HG03103 (cell line): ENCODE measurements at regions not wholly inside any gene's neighbourhood (a gene's known extent, or its start where the extent isn't known, plus 50 kb on each side); places are given as distances from the start of the nearest gene placed in this dataset.

Experiments
- ATAC-seq: cut with Tn5 transposase; IDR thresholded peaks from one replicate; pipeline ENCODE4 v1.9.1; 2021; ENCODE audit warnings: low read depth; ENCODE audit not compliant: unreplicated experiment

DNA sequence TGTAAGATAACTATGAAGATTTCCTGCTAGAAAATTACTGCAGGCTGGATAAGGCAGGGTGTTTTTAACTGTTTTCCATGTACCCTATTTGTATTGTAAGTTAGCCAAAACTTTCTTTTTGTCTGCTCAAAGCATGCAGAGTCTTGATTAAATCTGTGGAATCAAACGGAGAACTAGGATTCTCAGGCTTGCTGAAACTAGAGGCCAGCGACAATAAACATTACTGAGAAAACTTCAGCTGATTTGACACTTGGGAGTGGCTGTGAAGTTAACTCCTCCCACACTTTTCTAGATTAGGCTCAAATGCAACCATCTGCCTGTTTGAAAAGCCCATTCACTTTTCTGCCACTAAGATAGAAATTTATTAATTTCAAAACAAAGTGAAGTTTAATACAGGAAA lies 153.2 kb upstream of the FRMD4B start:
- no peak for ATAC-seq

DNA sequence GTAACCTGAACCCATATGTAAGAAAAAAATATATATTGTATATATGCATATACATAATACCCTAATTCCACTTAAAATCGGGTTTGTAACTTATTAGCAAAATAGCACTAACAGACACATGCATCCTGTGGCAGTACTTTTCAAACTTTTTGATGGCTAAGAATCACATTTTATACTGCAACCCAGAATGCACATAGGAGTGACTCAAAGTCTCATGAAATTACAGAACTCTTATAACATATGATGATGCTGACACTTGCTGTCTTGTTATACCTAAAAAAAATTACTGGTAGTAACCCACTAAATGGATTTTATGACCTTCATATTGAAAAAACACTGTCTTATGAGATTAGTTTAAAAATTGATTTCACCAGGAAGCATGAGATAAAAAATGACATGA lies 152.4 kb upstream of the FRMD4B start:
- no peak for ATAC-seq

DNA sequence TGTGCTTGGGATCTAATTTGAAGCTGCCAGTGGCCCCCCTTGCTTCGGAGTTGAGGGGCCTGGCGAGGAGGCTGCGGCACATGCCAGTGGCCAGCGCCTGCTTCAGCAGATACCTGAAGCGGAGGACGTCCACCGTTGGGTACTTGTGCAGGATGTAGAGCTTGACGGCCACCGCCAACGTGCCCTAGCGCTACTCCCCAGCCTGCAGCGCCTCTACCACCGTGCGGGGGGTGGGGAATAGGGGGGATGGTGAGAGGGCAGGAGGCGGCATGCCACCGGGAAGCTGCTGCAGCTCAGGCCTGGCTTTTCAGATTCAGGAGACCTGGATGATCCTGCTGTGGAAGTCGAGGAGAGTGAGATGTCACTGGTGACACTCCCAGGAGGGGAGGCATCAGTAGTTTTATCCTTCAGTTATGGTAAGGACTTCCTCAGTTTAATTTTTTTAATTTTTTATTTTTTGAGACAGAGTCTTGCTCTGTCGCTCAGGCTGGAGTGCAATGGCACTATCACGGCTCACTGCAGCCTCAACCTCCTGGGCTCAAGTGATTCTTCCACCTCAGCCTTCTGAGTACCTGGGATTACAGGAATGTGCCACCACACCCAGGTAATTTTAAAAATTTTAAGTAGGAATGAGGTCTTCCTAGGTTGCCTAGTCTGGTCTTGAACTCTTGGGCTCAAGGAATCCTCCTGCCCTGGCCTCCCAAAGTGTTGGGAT lies 150.6 kb upstream of the FRMD4B start:
- ATAC-seq: no peak

DNA sequence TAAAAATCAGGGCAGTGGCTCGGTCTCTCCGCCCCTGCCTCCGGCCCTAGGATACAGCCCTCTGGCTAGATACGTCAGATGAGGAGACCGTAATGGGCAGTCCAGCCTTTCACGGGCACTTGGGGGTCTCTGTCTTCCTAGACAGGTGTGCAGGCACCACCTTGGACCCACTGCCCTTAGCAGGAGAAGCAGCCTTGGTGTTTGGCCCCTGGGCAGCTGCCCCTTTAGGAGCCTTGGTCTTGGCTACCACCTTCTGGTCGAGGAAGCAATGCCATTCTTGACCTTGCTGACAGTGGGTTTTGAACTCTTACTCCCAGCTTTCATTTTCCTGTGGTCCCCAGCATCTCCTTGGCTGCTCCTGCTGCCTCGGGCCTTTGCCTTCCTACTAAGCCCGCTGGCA lies 149.7 kb upstream of the FRMD4B start:
- ATAC-seq: no peak

DNA sequence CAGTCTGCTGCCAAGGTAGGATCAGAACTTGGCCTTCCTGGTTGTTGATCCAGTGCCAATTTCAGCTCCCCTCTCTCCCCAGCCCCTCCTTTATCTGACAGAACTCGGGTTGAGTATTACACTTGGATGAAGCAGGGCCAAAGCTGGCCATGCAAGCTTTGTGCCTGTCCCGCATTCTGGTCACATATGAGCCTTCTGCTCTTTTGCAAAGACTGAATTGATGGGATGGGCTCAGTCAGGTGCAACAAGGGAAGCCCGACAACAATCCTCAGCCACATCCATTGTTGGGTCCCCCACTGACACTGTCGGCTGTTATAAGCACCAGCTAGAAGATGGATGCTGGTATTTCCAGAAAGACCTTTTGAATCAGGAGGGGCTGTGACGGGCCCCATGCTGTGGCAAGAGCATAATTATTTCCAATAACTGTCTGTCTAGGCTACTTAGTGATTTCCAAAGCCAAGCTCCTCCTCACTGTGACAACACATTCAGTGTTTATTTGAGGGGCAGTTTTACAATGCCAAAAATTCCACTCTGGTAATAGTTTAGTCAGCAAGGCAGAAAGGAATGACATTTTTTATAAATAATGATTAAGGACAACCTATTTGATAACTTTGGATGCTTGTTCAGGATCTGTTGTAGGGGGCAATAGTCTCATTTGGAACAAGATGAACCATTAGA lies 146.8 kb upstream of the FRMD4B start:
- no peak for ATAC-seq

DNA sequence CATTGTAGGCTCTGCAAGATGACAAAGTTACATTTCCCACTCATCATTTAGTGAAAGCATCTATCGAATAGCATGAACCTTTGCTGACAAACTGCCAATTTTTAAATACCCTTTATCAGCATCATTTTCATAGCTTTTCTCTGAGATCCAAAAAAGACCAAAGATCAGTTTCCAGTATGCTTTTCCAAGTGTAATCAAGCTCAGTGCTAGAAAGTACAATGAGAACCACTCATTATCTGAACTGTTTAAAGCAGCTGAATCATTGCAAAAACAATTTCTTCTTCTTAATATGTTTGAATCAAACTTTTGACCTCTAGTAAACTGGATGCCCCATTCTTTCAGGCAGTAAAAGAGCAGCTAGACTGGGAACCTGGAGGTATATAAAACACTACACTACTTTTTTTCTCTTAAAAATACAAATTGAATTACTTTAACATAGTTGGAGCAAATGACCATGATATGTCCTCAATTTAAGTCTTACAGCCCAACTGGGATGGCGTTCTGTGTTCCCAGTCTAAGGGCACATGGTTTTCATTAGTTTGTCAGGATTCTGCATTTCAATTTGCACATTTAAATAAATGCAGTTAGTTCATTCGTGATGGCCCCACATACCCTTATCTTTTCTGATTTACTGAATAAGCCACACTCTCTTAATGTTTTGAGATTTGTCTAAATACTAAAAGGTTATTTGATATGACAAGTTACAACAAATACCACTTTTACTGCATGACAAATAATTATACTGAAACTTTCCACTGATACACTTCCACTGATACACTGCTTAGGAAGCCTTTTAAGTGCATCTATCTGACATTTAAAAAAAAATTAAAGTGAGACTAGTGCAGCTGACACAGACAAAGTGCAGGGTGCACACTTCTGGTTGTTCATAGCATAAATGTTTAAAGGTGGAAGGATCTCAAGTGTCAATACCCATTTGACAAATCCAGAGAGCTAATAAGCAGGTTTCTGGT lies 146.0 kb upstream of the FRMD4B start:
- no peak for ATAC-seq

DNA sequence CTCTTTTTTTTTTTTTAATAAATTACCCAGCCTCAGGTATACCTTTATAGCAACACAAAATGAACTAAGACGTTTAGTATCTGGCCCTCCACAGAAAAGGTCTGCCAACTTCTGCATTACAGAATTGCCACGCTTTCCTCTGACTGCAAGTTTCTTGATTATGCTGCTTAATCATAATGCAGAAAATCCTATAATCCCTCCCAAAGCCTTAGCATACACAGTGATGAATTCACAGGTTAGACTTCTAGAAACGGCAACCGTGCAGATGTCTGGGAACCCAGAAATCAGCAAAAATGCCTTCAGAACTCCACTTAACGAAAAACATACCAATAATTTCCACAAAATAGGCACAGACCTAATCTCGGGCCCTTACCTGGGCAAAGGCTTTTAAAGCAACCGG lies 144.7 kb upstream of the FRMD4B start:
- no peak for ATAC-seq

DNA sequence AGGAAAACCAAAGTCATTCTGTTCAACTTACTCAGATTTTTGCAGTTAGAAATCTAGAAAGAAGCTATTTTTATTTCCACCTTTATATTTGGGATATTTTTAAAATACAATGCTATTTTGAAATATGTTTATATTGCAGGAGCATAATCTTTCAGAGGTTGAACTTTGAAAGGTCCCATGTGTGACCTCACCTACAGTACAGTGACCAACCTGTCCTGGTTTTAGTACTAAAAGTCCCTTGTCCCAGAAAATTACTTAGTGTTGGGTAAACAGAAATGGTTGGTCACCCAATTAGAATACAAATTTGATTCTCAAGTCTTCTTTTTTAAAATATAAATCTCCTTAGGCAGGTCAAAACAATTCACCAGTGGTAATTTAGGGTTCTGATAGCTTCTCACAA lies 141.6 kb upstream of the FRMD4B start:
- ATAC-seq: no peak

DNA sequence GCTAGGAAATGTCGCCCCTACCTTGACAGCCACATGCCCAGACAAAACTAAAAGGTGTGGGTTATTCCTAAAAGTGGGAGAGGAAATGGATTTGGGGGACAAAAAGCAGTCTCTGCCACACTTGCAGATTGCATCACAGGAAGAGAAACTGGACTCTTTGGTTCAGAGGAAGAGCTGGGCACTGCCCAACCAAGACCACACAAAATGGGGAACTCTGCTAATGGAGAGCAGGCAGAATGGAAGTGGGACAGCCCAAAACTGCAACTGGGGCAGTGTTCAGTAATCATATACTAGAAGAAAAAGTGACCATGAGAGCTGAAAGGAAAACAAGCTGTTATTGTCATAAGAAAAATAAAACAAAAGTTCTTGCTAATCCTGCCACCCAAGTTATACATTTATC lies 138.9 kb upstream of the FRMD4B start:
- no peak for ATAC-seq

DNA sequence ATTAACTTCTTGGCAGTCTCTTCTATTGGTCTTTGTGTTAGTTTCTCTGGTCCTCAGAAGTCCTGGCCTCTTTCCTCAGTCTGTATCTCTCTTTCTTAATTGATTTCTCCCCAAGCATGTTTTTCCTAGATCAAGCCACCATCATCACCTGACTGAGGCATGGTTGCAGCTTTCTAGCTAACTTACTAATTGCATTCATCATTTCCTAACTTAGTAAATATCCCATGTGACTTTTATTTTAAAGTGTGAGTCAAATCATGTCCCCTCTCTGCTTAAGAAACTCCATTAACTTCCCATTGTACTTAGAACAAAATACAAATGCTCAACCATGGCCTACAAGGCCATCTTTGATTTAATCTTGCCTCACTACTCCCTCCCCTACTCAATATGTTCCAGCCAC lies 135.4 kb upstream of the FRMD4B start:
- no peak for ATAC-seq

DNA sequence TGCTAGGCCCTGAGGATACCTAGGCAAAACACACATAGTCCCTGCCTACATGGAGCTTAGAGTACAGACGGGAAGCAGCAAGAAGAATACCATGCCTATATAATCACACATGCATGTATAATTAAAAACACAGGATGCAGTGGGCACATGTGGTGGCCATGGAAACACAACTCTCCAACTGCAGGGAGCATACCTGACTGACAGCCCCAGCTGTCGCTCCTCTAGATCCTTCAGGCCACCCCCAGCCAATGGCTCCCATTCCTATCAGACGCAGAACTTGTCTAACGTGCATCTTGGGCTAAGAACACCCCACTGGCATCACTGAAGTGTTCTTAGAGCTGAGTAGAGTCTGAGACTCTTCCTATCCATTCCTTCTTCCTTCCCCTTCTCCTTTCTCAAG lies 125.5 kb upstream of the FRMD4B start:
- ATAC-seq: no peak

DNA sequence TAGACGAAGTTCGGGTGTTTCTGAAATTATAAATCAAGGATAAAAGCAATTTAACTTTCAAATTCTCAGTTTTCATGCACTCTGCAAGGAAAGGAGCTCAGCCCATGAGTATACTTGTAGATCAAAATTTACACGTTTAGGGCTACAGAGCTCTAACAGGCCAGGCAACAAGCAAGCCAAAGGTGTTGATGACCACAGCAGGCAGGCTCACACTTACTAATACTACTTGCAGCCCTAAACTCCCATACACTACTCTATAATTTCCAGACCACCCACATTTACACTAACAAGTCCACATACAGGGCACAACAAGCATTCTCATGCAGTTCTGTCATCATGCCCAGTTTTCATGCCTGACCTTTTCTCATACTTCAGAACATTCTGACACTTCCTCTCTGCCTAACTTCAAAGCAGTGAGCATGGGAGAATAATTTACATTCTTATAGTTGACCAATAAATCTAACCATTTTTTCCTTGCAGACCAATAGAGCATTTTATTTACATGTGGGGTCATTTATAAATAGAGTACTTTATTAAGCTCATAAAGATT lies 124.7 kb upstream of the FRMD4B start:
- no peak for ATAC-seq

DNA sequence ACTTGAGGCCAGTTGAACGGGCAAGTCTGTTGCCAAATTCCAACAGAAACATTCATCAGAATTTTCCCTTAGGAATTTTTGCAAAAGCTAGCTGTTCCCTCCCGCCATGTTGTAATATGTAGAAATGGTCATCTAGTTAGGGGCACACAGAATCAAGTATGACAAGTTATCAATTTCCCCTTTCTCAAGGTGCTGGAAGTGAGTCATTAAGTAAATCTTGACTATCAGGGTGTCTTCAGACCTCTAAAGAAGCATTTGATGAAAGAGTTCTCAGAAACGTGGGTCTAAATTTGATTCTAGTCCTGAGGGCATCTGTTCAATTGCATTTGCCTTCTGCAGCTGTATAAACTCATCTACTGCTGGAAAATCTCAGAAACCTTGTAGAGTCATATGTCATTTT lies 123.4 kb upstream of the FRMD4B start:
- no peak for ATAC-seq

DNA sequence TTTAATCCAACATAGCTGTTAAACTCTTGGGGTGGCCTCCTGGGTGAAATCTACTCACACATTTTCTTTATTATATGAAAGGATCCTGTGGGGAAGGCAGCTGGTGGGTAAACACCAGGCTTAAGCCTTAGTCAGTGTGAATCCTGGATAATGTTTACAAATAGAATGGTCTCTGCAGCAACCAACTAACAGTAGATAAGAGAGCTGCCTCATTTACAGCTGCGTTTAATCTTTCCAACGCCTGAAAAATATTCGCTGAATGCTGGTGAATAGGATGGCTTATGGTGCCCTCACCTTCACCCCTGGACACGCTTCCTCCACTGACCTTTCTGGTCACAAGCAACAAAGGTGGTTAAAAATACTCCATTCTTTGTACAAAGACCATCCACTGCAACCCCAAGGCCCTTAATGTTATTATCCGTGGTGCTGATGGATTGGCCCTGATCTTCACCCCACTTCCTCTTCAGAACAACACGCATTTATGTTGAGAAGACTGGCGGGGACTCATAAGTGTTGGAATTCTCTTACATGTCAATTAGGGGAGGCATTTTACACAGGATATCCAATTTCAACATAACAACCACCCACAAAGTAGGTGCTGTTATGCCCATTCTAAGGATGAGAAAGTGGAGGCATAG lies 120.0 kb upstream of the FRMD4B start:
- no peak for ATAC-seq

DNA sequence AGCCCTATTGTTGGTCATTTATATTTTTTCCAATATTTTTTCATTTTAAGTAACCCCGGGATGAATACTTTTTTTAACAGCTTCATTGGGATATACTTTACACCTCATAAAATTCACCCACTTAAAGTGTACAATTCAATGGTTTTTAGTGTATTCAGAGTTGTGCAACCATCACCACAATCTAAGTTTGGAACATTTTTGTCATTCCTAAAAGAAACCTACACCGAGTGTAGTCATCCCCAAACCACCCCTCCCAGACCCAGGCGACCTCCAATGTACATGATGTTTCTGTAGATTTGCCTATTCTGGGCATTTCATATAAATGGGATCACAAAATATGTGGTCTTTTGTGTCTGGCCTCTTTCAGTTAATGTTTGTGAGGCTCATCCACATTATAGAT lies 118.3 kb upstream of the FRMD4B start:
- no peak for ATAC-seq

DNA sequence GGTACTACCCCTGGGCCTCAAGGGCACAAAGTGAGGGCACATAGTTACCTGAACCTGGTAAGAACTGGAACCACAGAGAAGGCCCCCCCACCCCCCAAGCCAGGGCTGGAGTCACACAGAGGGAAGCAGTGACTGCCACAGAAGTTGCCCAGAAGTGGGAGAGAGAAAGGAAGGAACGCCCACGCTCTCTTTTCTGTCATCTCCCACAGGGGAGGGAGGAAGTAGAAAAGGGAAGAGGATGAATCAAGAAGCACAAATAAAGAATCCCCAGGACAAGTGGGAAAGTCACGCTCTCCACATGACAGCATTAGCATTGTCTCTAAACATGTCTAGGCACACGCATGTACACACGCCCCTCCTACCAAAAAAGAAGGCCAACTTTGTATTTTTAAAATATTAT lies 114.7 kb upstream of the FRMD4B start:
- ATAC-seq: no peak

DNA sequence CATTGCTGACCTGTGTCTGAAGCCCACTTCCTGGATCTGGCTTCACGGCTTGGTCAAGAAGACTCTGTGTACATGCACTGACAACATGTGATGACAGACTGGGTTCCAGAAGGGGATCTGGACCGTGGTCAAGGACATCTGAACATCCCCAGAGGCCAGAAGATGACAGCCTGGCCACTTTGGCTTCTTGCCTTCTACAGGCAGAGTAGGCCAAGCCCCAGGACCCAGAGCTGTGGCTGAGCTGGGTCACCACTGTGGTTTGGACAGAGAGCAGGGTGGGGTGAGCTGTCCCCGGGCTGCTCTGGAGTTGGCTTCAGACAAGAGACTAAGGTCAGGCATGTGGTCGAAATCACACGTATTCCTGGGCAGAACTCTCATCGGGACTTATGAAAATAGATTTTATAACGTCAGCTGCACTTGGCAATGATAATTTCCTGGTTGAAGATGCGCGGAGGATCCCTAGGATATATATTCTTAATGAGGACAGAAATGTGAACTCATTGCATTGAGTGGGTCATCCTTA lies 114.1 kb upstream of the FRMD4B start:
- no peak for ATAC-seq

DNA sequence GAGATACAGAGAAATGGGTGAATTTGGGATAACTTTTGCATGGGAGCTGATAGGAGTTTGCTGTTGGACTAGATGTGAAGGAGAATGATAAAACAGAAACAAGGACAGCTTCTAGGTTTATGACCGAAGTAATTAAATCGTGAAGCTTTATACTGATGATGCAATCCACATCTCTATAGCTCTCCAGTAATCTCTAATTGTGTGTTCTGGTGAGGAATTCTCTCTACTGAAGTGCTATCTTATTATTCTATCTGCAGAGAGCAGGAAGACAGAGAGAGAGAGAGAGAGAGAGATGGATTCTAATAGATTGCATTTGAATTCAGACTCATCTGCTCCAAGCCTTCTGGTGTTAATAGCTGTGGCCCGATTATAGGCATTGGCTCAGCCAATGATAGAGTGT lies 113.5 kb upstream of the FRMD4B start:
- ATAC-seq: no peak

DNA sequence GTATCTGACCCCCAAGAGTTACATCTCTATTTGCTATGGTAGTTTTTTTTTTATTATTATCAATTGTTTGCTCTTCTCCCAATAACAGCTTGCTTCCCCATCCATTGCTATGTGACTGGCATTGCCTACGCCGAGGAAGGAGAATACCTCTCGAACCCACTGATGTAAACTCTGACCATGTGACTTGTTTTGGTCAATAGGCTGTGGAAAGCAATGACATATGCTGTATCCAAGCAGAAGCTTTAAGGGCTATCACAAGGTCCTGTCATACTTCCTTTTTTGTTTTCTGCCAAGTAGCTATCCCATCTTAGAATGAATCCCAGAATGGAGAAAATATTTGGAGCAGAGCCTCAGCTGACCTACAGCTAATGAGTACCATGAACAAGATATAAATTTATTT lies 111.0 kb upstream of the FRMD4B start:
- ATAC-seq: no peak

DNA sequence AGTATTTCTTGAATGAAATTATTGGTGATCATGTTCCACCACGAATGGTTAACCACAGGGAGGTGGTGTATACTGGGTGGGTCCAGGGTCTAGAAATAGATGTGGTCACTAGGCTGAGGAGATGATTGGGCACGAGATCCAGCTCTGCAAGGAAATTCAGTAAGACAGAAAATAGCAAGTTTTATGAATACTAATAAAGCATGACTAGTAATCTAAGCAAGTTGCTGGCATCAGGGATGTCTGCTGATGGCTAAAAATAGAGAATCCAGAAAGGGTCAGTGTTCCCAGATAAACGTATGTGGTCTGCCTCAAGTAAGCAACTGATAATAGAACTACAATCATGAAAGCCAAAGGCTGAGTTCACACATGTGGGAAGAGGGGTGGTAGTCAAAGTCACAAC lies 108.3 kb upstream of the FRMD4B start:
- no peak for ATAC-seq
